Neutrophil (primary cell): ENCODE measurements at regions not wholly inside any gene's neighbourhood (a gene's known extent, or its start where the extent isn't known, plus 50 kb on each side); places are given as distances from the start of the nearest gene placed in this dataset.
"Not testable (repeated sequence)": the region's sequence is repeated elsewhere in the genome, so short reads cannot be mapped to it uniquely, and the experiment has no call there.

Source experiments
- H3K27ac ChIP-seq: fragments of 200-600 bp; sonication (generic); 2 replicates; pipeline ENCODE4 v1.5.1; 2016; ENCODE audit warnings: mild to moderate bottlenecking, moderate library complexity
- H3K27me3 ChIP-seq: fragments of 200-600 bp; sonication (generic); 2 replicates; pipeline ENCODE4 v1.6.0; 2016; ENCODE audit warnings: mild to moderate bottlenecking
- H3K36me3 ChIP-seq: fragments of 200-600 bp; sonication (generic); 2 replicates; pipeline ENCODE4 v1.5.1; 2017
- H3K4me1 ChIP-seq, 2 experiments: fragments of 200-600 bp in 1 of 2; sonication (generic) in 1 of 2; 1 replicate in 1 of 2; 2 replicates in 1 of 2; pipeline versions ENCODE4 v1.5.1 to v1.6.1; 2013 to 2016; ENCODE audit warnings: low read depth in 1 of 2, low read length in 1 of 2, mild to moderate bottlenecking in 1 of 2, moderate library complexity in 1 of 2; ENCODE audit not compliant: control insufficient read depth in 1 of 2, insufficient read depth in 1 of 2
- H3K4me3 ChIP-seq, 2 experiments: fragments of 200-600 bp in 1 of 2; sonication (generic) in 1 of 2; 1 replicate in 1 of 2; 2 replicates in 1 of 2; pipeline ENCODE4 v1.5.1; 2013 to 2016; ENCODE audit warnings: low read depth in 1 of 2, low read length in 1 of 2, mild to moderate bottlenecking in 1 of 2, moderate library complexity in 1 of 2
- H3K9me3 ChIP-seq: fragments of 200-600 bp; sonication (generic); 2 replicates; pipeline ENCODE4 v1.5.1; 2016
- CTCF ChIP-seq: fragments of 200-600 bp; sonication (generic); IDR thresholded peaks from 2 replicates; pipeline ENCODE4 v1.5.1; 2016; ENCODE audit warnings: antibody characterized with exemption

DNA sequence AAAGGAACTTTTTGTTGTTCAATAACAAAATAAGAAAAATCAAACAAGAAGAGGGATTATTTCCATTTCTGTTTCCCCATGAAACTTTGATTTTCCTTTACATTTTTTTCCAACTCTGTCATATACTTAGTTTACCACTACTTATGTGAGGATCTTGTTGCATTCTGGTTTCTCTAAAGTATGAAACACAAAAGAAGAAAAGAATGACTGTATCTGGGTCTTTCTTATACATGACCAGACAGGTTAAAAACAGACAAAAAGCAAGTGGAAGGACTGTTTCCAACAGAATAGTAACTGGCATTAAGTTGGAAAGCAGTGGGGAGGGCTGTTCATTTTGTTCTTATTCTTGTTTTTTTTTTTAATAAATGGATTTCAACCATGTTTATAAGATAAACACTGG, 1207.8 kb upstream of the FAM98A start:
- Histone ChIP-seq H3K4me1 (no peaks in the 10 kb centered on the region), H3K27ac (no peak overlapping the region), H3K36me3 (no peaks in the 10 kb centered on the region), H3K4me3 (no peak overlapping the region), H3K9me3 (no peaks in the 10 kb centered on the region), H3K27me3 (no peaks in the 10 kb centered on the region)
- no peak for TF ChIP-seq CTCF

DNA sequence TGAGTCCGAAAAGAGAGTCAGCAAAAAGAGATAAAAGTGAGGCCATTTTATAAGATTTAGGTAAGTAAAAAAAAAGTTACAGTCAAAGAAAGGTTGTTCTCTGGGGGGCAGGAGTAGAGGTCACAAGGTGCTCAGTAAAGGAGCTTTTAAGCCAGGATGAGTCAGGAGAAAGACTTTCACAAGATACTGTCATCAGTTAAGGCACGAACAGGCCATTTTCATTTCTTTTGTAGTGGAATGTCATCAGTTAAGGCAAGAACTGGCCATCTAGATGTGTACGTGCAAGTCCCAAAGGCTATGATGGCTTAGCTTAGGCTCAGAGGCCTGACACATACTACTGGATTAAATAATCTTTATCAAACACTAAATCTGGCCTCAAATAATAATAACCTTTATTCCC, 1207.3 kb upstream of the FAM98A start:
- H3K9me3 ChIP-seq, result no peaks in the 10 kb centered on the region
- H3K4me1 ChIP-seq, result no peaks in the 10 kb centered on the region
- TF ChIP-seq CTCF, result no peak
- no peaks in the 10 kb centered on the region for H3K27me3 ChIP-seq
- no peaks in the 10 kb centered on the region for H3K36me3 ChIP-seq
- H3K27ac ChIP-seq, result no peak overlapping the region
- H3K4me3 ChIP-seq, result no peak overlapping the region

GRCh38 chr2:34799556-34799955, 1200.5 kb upstream of the FAM98A start:
- H3K27ac ChIP-seq, result no peak overlapping the region
- H3K36me3 ChIP-seq, result no peaks in the 10 kb centered on the region
- H3K4me1 ChIP-seq, result no peaks in the 10 kb centered on the region
- no peaks in the 10 kb centered on the region for H3K9me3 ChIP-seq
- no peak for TF ChIP-seq CTCF
- H3K4me3 ChIP-seq, result no peak overlapping the region
- no peaks in the 10 kb centered on the region for H3K27me3 ChIP-seq

DNA sequence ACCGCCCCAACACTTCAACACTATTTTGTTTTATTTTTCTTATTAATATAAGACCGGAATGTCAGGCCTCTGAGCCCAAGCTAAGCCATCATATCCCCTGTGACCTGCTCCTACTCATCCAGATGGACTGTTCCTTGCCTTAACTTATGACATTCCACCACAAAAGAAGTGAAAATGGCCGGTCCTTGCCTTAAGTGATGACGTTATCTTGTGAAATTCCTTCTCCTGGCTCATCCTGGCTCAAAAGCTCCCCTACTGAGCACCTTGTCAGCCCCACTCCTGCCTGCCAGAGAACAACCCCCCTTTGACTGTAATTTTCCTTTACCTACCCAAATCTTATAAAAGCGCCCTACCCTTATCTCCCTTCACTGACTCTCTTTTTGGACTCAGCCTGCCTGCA, 1196.5 kb upstream of the FAM98A start:
- H3K36me3 ChIP-seq, H3K4me3 ChIP-seq, H3K27me3 ChIP-seq, H3K4me1 ChIP-seq, H3K27ac ChIP-seq, H3K9me3 ChIP-seq: not testable (repeated sequence)

DNA sequence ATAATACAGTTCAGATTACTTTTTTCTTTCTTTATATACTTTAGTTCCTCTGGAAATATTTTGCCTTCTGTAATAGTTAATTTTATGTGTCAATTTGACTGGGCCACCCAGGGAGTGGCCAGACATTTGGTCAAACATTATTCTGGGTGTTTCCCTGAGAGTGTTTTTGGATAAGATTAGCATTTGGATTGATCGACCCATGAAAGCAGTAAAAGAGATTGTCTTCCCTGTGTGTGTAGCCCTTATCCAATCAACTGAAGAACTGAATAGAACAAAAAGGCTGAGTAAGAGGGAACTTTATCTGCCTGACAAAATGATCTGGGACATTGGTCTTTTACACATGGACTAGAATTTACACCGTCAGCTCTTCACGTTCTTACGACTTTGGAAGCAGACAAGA, 1190.1 kb upstream of the FAM98A start:
- Histone ChIP-seq H3K4me3 (no peak overlapping the region), H3K36me3 (no peaks in the 10 kb centered on the region), H3K4me1 (no peaks in the 10 kb centered on the region), H3K27ac (no peak overlapping the region), H3K9me3 (no peaks in the 10 kb centered on the region), H3K27me3 (no peaks in the 10 kb centered on the region)
- no peak for TF ChIP-seq CTCF

- no peaks in the 10 kb centered on the region for H3K4me1 ChIP-seq
- H3K36me3 ChIP-seq, result no peaks in the 10 kb centered on the region
- H3K9me3 ChIP-seq, result no peaks in the 10 kb centered on the region
- no peak for TF ChIP-seq CTCF
- H3K27ac ChIP-seq, result no peak overlapping the region
- H3K27me3 ChIP-seq, result no peaks in the 10 kb centered on the region
- no peak overlapping the region for H3K4me3 ChIP-seq
These were observed 1188.2 kb upstream of the FAM98A start for GRCh38 chr2:34787341-34787740.
